Natural killer cell (primary cell): ENCODE measurements at regions not wholly inside any gene's neighbourhood (a gene's known extent, or its start where the extent isn't known, plus 50 kb on each side); places are given as distances from the start of the nearest gene placed in this dataset.

Source experiments
- ATAC-seq, 3 donors: fragments of 150-1000 bp in 2 of 3; fragments of 200-7000 bp in 1 of 3; cut with Tn5 transposase; 1 replicate in 1 of 3; 2 replicates in 2 of 3; pipeline ENCODE4 v1.10.0; 2021; ENCODE audit warnings: mild to moderate bottlenecking in 2 of 3, moderate library complexity in 2 of 3
- DNase-seq, 2 donors: peaks; one replicate each; pipeline versions ENCODE4 v3.0.0 to v3.0.0-alpha.2; 2013 to 2021; ENCODE audit warnings: mixed read lengths in 1 of 2
- H3K27ac ChIP-seq: one replicate; pipeline ENCODE4 v1.5.1; 2013; ENCODE audit warnings: mild to moderate bottlenecking, low read length
- H3K27me3 ChIP-seq: one replicate; pipeline ENCODE4 v1.6.1; 2013; ENCODE audit warnings: low read length; ENCODE audit not compliant: control insufficient read depth, insufficient read depth
- H3K36me3 ChIP-seq: one replicate; pipeline ENCODE4 v1.6.1; 2013; ENCODE audit warnings: low read length; ENCODE audit not compliant: control insufficient read depth, insufficient read depth
- H3K4me1 ChIP-seq: one replicate; pipeline ENCODE4 v1.6.1; 2013; ENCODE audit warnings: low read length; ENCODE audit not compliant: control insufficient read depth, insufficient read depth
- H3K4me3 ChIP-seq: one replicate; pipeline ENCODE4 v1.5.1; 2013; ENCODE audit warnings: low read length
- H3K9me3 ChIP-seq: one replicate; pipeline ENCODE4 v1.6.1; 2013; ENCODE audit warnings: low read length; ENCODE audit not compliant: control insufficient read depth, insufficient read depth
- H3K27ac Mint-ChIP-seq, 2 donors: one replicate each; pipeline ENCODE4 v1.8.0; 2022; ENCODE audit warnings: mild to moderate bottlenecking in 2 of 2, mixed read lengths in 2 of 2, moderate library complexity in 1 of 2
- H3K27me3 Mint-ChIP-seq, 2 donors: one replicate each; pipeline ENCODE4 v1.8.0; 2022; ENCODE audit warnings: low read depth in 2 of 2, mixed read lengths in 2 of 2
- H3K36me3 Mint-ChIP-seq: one replicate; pipeline ENCODE4 v1.8.0; 2022; ENCODE audit warnings: mixed read lengths
- H3K4me1 Mint-ChIP-seq, 2 donors: one replicate each; pipeline ENCODE4 v1.8.0; 2022; ENCODE audit warnings: mixed read lengths in 2 of 2
- H3K4me3 Mint-ChIP-seq: one replicate; pipeline ENCODE4 v1.8.0; 2022; ENCODE audit warnings: mild to moderate bottlenecking, moderate library complexity, mixed read lengths
- H3K9me3 Mint-ChIP-seq, 2 donors: one replicate each; pipeline ENCODE4 v1.8.0; 2022; ENCODE audit warnings: mixed read lengths in 2 of 2
- WGBS: methylation state at CpG from one replicate; pipeline ENCODE4 v1.1.7; 2013; ENCODE audit warnings: missing lambda C conversion rate; ENCODE audit not compliant: insufficient coverage; 5-methylcytosine and 5-hydroxymethylcytosine counted together
- intact Hi-C: fragments of 100-400 bp; cut with micrococcal nuclease; formaldehyde crosslinking; loops from one replicate; pipeline ENCODE4 v1.14.2; 2022
- TF ChIP-seq, protein P1 (sequence below): fragments of 200-600 bp; IDR thresholded peaks from one replicate; pipeline ENCODE4 v1.8.0; 2022; ENCODE audit warnings: antibody characterized with exemption

DNA sequence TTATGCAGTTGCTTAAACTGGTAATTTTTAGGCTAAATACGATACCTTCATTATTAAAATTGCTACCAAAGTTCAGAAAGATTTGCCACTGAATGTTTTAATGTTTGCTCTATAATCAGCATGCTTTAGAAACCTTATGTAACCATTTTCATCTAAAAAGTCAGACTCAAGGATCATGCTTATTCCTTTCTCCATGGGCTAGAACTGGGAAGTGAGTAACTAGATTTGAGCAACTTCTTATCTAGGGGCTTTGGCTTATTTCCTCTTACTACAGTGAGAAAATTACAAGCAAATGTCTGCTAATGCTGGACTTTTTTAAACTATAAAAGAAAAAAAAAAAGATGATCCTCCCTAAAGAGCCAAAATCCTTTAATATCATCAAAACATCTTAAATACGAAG lies 215.9 kb downstream of the CRPPA start:
- H3K27ac ChIP-seq, result no peak overlapping the region
- no peak for ATAC-seq

DNA sequence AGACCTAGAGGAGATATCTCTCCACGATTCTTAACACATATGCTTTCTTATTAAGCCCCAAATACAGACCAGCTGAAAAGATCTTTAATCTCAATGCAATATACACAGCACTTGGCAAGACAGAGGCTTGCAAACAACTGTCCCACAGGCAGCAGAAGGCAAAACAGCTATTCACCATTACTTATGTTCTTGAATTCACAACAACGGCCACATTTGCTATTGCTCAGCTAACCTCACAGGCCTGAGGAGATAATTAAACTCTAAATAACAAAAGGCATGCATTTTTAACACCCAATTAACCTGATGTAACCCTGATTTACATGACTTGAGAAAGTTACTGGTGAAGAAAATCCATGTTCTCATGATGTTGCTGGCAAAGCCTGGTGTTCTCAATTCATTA lies 216.4 kb downstream of the CRPPA start:
- Mint-ChIP-seq H3K27ac (no peak overlapping the region), H3K36me3 (no peaks in the 10 kb centered on the region), H3K4me1 (no peaks in the 10 kb centered on the region), H3K27me3 (no peaks in the 10 kb centered on the region), H3K9me3 (no peaks in the 10 kb centered on the region), H3K4me3 (no peak overlapping the region)
- Histone ChIP-seq H3K27ac (no peak overlapping the region), H3K4me1 (no peaks in the 10 kb centered on the region), H3K4me3 (no peak overlapping the region), H3K36me3 (no peaks in the 10 kb centered on the region), H3K9me3 (no peaks in the 10 kb centered on the region), H3K27me3 (no peaks in the 10 kb centered on the region)
- DNase-seq (no peak), ATAC-seq (no peak)
- TF ChIP-seq, protein P1, sequence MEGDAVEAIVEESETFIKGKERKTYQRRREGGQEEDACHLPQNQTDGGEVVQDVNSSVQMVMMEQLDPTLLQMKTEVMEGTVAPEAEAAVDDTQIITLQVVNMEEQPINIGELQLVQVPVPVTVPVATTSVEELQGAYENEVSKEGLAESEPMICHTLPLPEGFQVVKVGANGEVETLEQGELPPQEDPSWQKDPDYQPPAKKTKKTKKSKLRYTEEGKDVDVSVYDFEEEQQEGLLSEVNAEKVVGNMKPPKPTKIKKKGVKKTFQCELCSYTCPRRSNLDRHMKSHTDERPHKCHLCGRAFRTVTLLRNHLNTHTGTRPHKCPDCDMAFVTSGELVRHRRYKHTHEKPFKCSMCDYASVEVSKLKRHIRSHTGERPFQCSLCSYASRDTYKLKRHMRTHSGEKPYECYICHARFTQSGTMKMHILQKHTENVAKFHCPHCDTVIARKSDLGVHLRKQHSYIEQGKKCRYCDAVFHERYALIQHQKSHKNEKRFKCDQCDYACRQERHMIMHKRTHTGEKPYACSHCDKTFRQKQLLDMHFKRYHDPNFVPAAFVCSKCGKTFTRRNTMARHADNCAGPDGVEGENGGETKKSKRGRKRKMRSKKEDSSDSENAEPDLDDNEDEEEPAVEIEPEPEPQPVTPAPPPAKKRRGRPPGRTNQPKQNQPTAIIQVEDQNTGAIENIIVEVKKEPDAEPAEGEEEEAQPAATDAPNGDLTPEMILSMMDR, result no peak
- WGBS, result 85% methylated on average over 2 of the region's 2 CpGs
- intact Hi-C loops, result no loop called here

More for the DNA sequence above, 215.9 kb downstream of the CRPPA start:
- H3K4me3 ChIP-seq, result no peak overlapping the region
- Mint-ChIP-seq H3K9me3 (no peaks in the 10 kb centered on the region), H3K36me3 (no peaks in the 10 kb centered on the region), H3K27me3 (no peaks in the 10 kb centered on the region), H3K4me3 (no peak overlapping the region), H3K4me1 (no peaks in the 10 kb centered on the region), H3K27ac (no peak overlapping the region)
- no CpG with 5 or more reads among the region's 2 CpGs for WGBS
- H3K36me3 ChIP-seq, result no peaks in the 10 kb centered on the region
- H3K4me1 ChIP-seq, result no peaks in the 10 kb centered on the region
- TF ChIP-seq, protein P1, result no peak
- H3K9me3 ChIP-seq, result no peaks in the 10 kb centered on the region
- no peaks in the 10 kb centered on the region for H3K27me3 ChIP-seq
- intact Hi-C loops, result no loop called here
- no peak for DNase-seq

DNA sequence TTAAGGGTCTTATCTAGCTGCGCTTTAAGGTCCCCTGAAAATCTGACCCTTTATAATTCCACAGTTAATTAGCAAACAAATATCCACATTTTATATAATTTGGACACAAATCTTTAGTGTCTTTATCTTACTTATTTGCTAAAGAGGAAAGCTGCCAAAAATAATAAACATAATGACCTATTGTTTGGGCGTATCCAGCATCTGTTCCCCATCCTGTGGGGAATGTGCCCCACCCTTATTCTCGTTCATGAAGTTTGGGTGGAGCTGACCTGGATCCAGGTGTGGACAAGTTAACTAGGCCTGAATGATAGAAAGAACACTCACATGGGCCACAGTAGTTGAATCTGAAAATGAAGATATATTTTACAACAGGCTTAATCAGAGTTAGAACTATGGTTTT lies 218.3 kb downstream of the CRPPA start:
- no peak for ATAC-seq

DNA sequence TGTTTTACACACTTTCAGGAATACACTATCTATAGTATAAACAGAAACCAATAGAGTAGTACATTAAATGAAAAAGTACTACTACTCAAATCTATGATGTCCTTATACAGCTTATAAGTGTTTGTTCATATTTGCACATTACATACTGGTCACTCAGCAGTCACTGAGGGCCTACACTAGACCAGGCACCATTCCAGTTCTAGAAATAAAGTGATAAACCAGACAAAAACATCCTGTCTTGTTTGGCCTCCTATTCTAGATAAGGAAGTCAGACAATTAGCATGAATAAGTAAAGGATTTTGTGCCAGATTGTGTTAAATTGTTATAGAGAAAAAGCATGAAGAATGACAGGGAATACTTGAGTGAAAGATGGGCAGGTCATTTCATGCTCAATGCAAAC lies 219.0 kb downstream of the CRPPA start:
- H3K4me1 Mint-ChIP-seq, result no peaks in the 10 kb centered on the region
- H3K9me3 ChIP-seq, result no peaks in the 10 kb centered on the region

More for the DNA sequence above, 218.3 kb downstream of the CRPPA start:
- H3K27me3 Mint-ChIP-seq, result no peaks in the 10 kb centered on the region
- Histone ChIP-seq H3K27me3 (no peaks in the 10 kb centered on the region), H3K36me3 (no peaks in the 10 kb centered on the region), H3K4me1 (no peaks in the 10 kb centered on the region), H3K4me3 (no peak overlapping the region), H3K9me3 (no peaks in the 10 kb centered on the region), H3K27ac (no peak overlapping the region)
- H3K36me3 Mint-ChIP-seq, result no peaks in the 10 kb centered on the region
- no peak overlapping the region for H3K4me3 Mint-ChIP-seq
- DNase-seq, result no peak
- no peaks in the 10 kb centered on the region for H3K9me3 Mint-ChIP-seq
- TF ChIP-seq, protein P1, result no peak
- no peaks in the 10 kb centered on the region for H3K4me1 Mint-ChIP-seq
- intact Hi-C loops, result no loop called here
- no peak overlapping the region for H3K27ac Mint-ChIP-seq
- 92% methylated on average over 2 of the region's 3 CpGs for WGBS

More for the DNA sequence above, 219.0 kb downstream of the CRPPA start:
- ATAC-seq, result no peak
- DNase-seq, result no peak
- Mint-ChIP-seq H3K27me3 (no peaks in the 10 kb centered on the region), H3K27ac (no peak overlapping the region), H3K36me3 (no peaks in the 10 kb centered on the region), H3K9me3 (no peaks in the 10 kb centered on the region), H3K4me3 (no peak overlapping the region)
- TF ChIP-seq, protein P1, result no peak
- Histone ChIP-seq H3K27ac (no peak overlapping the region), H3K36me3 (no peaks in the 10 kb centered on the region), H3K4me3 (no peak overlapping the region), H3K4me1 (no peaks in the 10 kb centered on the region), H3K27me3 (no peaks in the 10 kb centered on the region)
- intact Hi-C loops, result no loop called here
